WTC11 (cell line): ENCODE measurements at regions not wholly inside any gene's neighbourhood (a gene's known extent, or its start where the extent isn't known, plus 50 kb on each side); places are given as distances from the start of the nearest gene placed in this dataset.

Source experiments
- ATAC-seq: fragments of 200-7000 bp; cut with Tn5 transposase; 2 replicates; pipeline ENCODE4 v1.10.0; 2021; ENCODE audit warnings: mild to moderate bottlenecking, moderate library complexity
- CTCF ChIA-PET: fragments of 300-600 bp; sonication (Branson Sonifier 250); formaldehyde crosslinking; loops from one replicate; lab custom pipeline; 2021; ENCODE audit warnings: antibody characterized with exemption; lab: Charles Lee
- POLR2A ChIA-PET: fragments of 350-600 bp; sonication (Branson Sonifier 250); formaldehyde crosslinking; loops from one replicate; lab custom pipeline; 2021; ENCODE audit warnings: antibody characterized with exemption; lab: Charles Lee
- DNase-seq: peaks from one replicate; pipeline ENCODE4 v3.0.0; 2021; ENCODE audit warnings: low spot score
- H3K27ac Mint-ChIP-seq: 2 replicates; pipeline ENCODE4 v1.8.0; 2021; ENCODE audit warnings: mixed read lengths
- H3K27me3 Mint-ChIP-seq: 2 replicates; pipeline ENCODE4 v1.8.0; 2021; ENCODE audit warnings: low read depth, mild to moderate bottlenecking, moderate library complexity, mixed read lengths
- H3K36me3 Mint-ChIP-seq: 2 replicates; pipeline ENCODE4 v1.8.0; 2021; ENCODE audit warnings: mixed read lengths
- H3K4me1 Mint-ChIP-seq: 2 replicates; pipeline ENCODE4 v1.8.0; 2022; ENCODE audit warnings: mixed read lengths
- H3K4me3 Mint-ChIP-seq: 2 replicates; pipeline ENCODE4 v1.8.0; 2021; ENCODE audit warnings: mild to moderate bottlenecking, moderate library complexity, mixed read lengths
- H3K9me3 Mint-ChIP-seq: 2 replicates; pipeline ENCODE4 v1.8.0; 2021; ENCODE audit warnings: mixed read lengths
- CREB1 ChIP-seq: sonication (generic); formaldehyde crosslinking; IDR thresholded peaks from 2 replicates; pipeline ENCODE4 v1.8.0; 2023; ENCODE audit warnings: mild to moderate bottlenecking, missing genetic modification reagents
- E2F5 ChIP-seq: sonication (generic); formaldehyde crosslinking; IDR thresholded peaks from 2 replicates; pipeline ENCODE4 v1.8.1; 2022; ENCODE audit warnings: mild to moderate bottlenecking, moderate library complexity, missing genetic modification reagents
- ELF4 ChIP-seq: sonication (generic); formaldehyde crosslinking; IDR thresholded peaks from 2 replicates; pipeline ENCODE4 v1.8.1; 2022; ENCODE audit warnings: low read depth, mild to moderate bottlenecking, moderate library complexity, missing genetic modification reagents
- EMX1 ChIP-seq: fragments of 250-450 bp; sonication (Bioruptor Pico); IDR thresholded peaks from 2 replicates; pipeline ENCODE4 v1.8.0; 2021; ENCODE audit warnings: mild to moderate bottlenecking
- ERG ChIP-seq: fragments of 250-450 bp; sonication (Bioruptor Pico); IDR thresholded peaks from 2 replicates; pipeline ENCODE4 v1.8.0; 2021; ENCODE audit warnings: mild to moderate bottlenecking
- ESRRA ChIP-seq: sonication (generic); formaldehyde crosslinking; IDR thresholded peaks from 2 replicates; pipeline ENCODE4 v1.8.1; 2022; ENCODE audit warnings: mild to moderate bottlenecking, missing genetic modification reagents, borderline replicate concordance
- ETV6 ChIP-seq: sonication (generic); formaldehyde crosslinking; IDR thresholded peaks from 2 replicates; pipeline ENCODE4 v1.8.1; 2022; ENCODE audit warnings: mild to moderate bottlenecking, missing genetic modification reagents
- FOXK1 ChIP-seq: sonication (generic); formaldehyde crosslinking; IDR thresholded peaks from 2 replicates; pipeline ENCODE4 v1.8.0; 2022; ENCODE audit warnings: mild to moderate bottlenecking, moderate library complexity, missing genetic modification reagents
- GABPB1 ChIP-seq: sonication (generic); formaldehyde crosslinking; IDR thresholded peaks from 2 replicates; pipeline ENCODE4 v1.8.1; 2023; ENCODE audit warnings: mild to moderate bottlenecking, missing genetic modification reagents
- IRF1 ChIP-seq: sonication (generic); formaldehyde crosslinking; IDR thresholded peaks from 2 replicates; pipeline ENCODE4 v1.8.0; 2023; ENCODE audit warnings: missing genetic modification reagents
- JAZF1 ChIP-seq: fragments of 250-450 bp; sonication (Bioruptor Pico); IDR thresholded peaks from 2 replicates; pipeline ENCODE4 v1.9.0; 2021; ENCODE audit warnings: moderate library complexity, mild to moderate bottlenecking, inconsistent platforms
- JUN ChIP-seq: sonication (generic); formaldehyde crosslinking; IDR thresholded peaks from 2 replicates; pipeline ENCODE4 v1.8.0; 2023; ENCODE audit warnings: mild to moderate bottlenecking, missing genetic modification reagents
- MLX ChIP-seq: sonication (generic); formaldehyde crosslinking; IDR thresholded peaks from 2 replicates; pipeline ENCODE4 v1.8.1; 2023; ENCODE audit warnings: mild to moderate bottlenecking, missing genetic modification reagents, moderate library complexity
- NR1H2 ChIP-seq: sonication (generic); formaldehyde crosslinking; IDR thresholded peaks from 2 replicates; pipeline ENCODE4 v1.9.0; 2021; ENCODE audit warnings: mild to moderate bottlenecking, moderate library complexity, missing genetic modification reagents
- SMAD3 ChIP-seq: sonication (generic); formaldehyde crosslinking; IDR thresholded peaks from 2 replicates; pipeline ENCODE4 v1.8.0; 2022; ENCODE audit warnings: missing genetic modification reagents, mild to moderate bottlenecking, borderline replicate concordance
- STAT6 ChIP-seq: sonication (generic); formaldehyde crosslinking; conservative IDR thresholded peaks from 2 replicates; pipeline ENCODE4 v1.8.1; 2023; ENCODE audit warnings: mild to moderate bottlenecking, low read depth, missing genetic modification reagents, moderate library complexity
- TEAD4 ChIP-seq: sonication (generic); formaldehyde crosslinking; IDR thresholded peaks from 2 replicates; pipeline ENCODE4 v1.8.0; 2022; ENCODE audit warnings: mild to moderate bottlenecking, missing genetic modification reagents
- TP53 ChIP-seq: sonication (generic); formaldehyde crosslinking; IDR thresholded peaks from 2 replicates; pipeline ENCODE4 v1.8.1; 2023; ENCODE audit warnings: mild to moderate bottlenecking, missing genetic modification reagents
- ZBTB43 ChIP-seq: sonication (generic); formaldehyde crosslinking; IDR thresholded peaks from 2 replicates; pipeline ENCODE4 v1.8.1; 2023; ENCODE audit warnings: mild to moderate bottlenecking, missing genetic modification reagents
- ZNF121 ChIP-seq: sonication (generic); formaldehyde crosslinking; IDR thresholded peaks from 2 replicates; pipeline ENCODE4 v1.8.0; 2023; ENCODE audit warnings: missing genetic modification reagents
- ZNF317 ChIP-seq: sonication (generic); formaldehyde crosslinking; IDR thresholded peaks from 2 replicates; pipeline ENCODE4 v1.8.1; 2023; ENCODE audit warnings: low read depth, mild to moderate bottlenecking, moderate library complexity, missing genetic modification reagents, borderline replicate concordance

- TF ChIP-seq STAT6 (CRISPR knock-in tag) (no peak), E2F5 (no peak)
- TF ChIP-seq, all 79 proteins: peak for 0
Measured at GRCh38 chr16:62597875-62598274, 561.6 kb upstream of the CDH8 start (continued).

GRCh38 chr16:62596584-62596983 is 560.3 kb upstream of the CDH8 start:
- H3K4me1 Mint-ChIP-seq: no peaks in the 10 kb centered on the region
- no peak for ATAC-seq
- no peak for TF ChIP-seq EMX1 (CRISPR knock-in tag)
- no peak for TF ChIP-seq ZBTB43 (CRISPR knock-in tag)
- H3K4me3 Mint-ChIP-seq: no peak overlapping the region
- no peaks in the 10 kb centered on the region for H3K36me3 Mint-ChIP-seq
- peaks cover 3% of the 10 kb centered on the region; the same call in 1 of the 2 replicates for H3K9me3 Mint-ChIP-seq
- no peak for DNase-seq
- H3K27ac Mint-ChIP-seq: no peak overlapping the region
- CTCF ChIA-PET: no interaction called here
- no peaks in the 10 kb centered on the region for H3K27me3 Mint-ChIP-seq
- POLR2A ChIA-PET: no interaction called here

- ChIA-PET CTCF (no interaction called here), POLR2A (no interaction called here)
- Mint-ChIP-seq H3K27me3 (no peaks in the 10 kb centered on the region), H3K9me3 (peaks cover 3% of the 10 kb centered on the region; the same call in 1 of the 2 replicates), H3K36me3 (no peaks in the 10 kb centered on the region), H3K4me1 (no peaks in the 10 kb centered on the region), H3K4me3 (no peak overlapping the region), H3K27ac (no peak overlapping the region)
- TF ChIP-seq SMAD3 (CRISPR knock-in tag): no peak
- TF ChIP-seq JUN (CRISPR knock-in tag): no peak
- TF ChIP-seq CREB1 (CRISPR knock-in tag): no peak
- TF ChIP-seq ZNF121 (CRISPR knock-in tag): no peak
- TF ChIP-seq ETV6 (CRISPR knock-in tag): no peak
- TF ChIP-seq IRF1 (CRISPR knock-in tag): no peak
- no peak for TF ChIP-seq GABPB1 (CRISPR knock-in tag)
- TF ChIP-seq NR1H2 (CRISPR knock-in tag): no peak
- TF ChIP-seq TEAD4: no peak
- no peak for TF ChIP-seq ZBTB43 (CRISPR knock-in tag)
- TF ChIP-seq MLX: no peak
- TF ChIP-seq ESRRA (CRISPR knock-in tag): no peak
- no peak for TF ChIP-seq ERG (CRISPR knock-in tag)
- no peak for TF ChIP-seq TP53 (CRISPR knock-in tag)
- TF ChIP-seq ELF4 (CRISPR knock-in tag): no peak
- no peak for TF ChIP-seq FOXK1 (CRISPR knock-in tag)
- no peak for TF ChIP-seq JAZF1 (CRISPR knock-in tag)
- TF ChIP-seq ZNF317 (CRISPR knock-in tag): no peak
- DNase-seq (no peak), ATAC-seq (no peak)
Measured at GRCh38 chr16:62596125-62596524, 559.9 kb upstream of the CDH8 start.
